ENCODE measurements at regions not wholly inside any gene's neighbourhood (a gene's known extent, or its start where the extent isn't known, plus 50 kb on each side); places are given as distances from the start of the nearest gene placed in this dataset.

DNA sequence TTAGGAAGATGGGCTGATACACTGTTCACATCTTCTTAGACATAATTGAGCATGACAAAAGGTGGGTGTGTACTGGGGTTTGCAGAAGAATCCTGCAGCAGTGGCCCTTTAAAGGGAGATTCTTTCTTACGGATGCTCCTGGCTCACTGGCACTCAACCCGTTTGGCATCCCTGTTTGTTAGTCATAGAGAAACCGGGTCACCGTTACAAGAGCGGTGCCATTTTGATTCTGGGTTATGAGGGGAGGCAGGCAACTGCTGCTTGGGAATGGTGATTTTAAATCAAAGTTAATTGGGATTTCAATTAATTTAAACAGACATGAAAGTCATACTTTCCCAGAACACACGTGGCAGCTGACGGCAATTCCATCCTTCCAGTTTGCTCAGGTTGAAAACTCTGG is 245.8 kb downstream of the AACS start:
- TF ChIP-seq, protein P1, sequence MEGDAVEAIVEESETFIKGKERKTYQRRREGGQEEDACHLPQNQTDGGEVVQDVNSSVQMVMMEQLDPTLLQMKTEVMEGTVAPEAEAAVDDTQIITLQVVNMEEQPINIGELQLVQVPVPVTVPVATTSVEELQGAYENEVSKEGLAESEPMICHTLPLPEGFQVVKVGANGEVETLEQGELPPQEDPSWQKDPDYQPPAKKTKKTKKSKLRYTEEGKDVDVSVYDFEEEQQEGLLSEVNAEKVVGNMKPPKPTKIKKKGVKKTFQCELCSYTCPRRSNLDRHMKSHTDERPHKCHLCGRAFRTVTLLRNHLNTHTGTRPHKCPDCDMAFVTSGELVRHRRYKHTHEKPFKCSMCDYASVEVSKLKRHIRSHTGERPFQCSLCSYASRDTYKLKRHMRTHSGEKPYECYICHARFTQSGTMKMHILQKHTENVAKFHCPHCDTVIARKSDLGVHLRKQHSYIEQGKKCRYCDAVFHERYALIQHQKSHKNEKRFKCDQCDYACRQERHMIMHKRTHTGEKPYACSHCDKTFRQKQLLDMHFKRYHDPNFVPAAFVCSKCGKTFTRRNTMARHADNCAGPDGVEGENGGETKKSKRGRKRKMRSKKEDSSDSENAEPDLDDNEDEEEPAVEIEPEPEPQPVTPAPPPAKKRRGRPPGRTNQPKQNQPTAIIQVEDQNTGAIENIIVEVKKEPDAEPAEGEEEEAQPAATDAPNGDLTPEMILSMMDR (IDR thresholded peaks at IDR 0.05): no peak
- TF ChIP-seq POLR2A (IDR thresholded peaks at IDR 0.05): no peak
